ENCODE measurements at regions not wholly inside any gene's neighbourhood (a gene's known extent, or its start where the extent isn't known, plus 50 kb on each side); places are given as distances from the start of the nearest gene placed in this dataset.

DNA sequence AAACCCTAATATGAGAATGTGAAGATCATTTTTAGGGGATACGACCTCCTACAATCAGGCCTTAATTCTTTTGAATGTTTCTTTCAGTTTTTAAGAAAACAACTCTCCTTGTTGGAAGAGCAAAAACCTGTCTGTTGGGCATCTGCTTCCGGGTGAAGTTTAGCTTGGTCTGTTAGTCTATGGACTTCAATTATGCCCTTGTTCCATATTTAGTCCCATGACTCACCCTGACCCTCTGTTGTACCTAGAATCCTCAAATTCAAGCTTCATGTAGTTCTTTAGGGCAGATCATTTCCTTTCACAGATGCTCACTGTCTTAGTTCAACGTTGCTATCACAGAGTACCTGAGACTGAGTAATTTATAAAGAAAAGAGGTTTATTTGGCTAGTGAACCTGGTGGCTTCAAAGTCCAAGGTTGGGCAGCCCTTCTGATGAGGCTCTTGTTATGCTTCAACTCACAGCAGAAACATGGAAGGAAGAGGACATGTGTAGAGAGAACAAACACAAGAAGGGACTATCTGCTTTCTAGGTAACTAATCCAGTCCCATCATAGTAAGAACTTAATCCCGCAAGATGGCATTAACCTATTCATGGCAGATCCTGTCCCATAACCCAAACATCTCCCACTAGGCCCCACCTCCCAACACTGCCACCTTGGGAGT lies 82.5 kb upstream of the SERPINE2 start:
- H3K4me1 ChIP-seq (ENCODE audit: insufficient read depth, low read length): no peaks in the 10 kb centered on the region
- H2AK5ac ChIP-seq (ENCODE audit: insufficient read length, low read length): no peak overlapping the region
- H3K56ac ChIP-seq (ENCODE audit: insufficient read length, low read depth, low read length): no peak overlapping the region
- no peak overlapping the region for H2BK15ac ChIP-seq (ENCODE audit: low read depth, low read length)
- no peak overlapping the region for H2BK12ac ChIP-seq (ENCODE audit: insufficient read length, low read depth, low read length)
- H3K27ac Mint-ChIP-seq: no peak overlapping the region
- no peak overlapping the region for H3K4ac ChIP-seq (ENCODE audit: low read depth, low read length)
- H3K27me3 ChIP-seq (ENCODE audit: insufficient read depth, low read length): no peaks in the 10 kb centered on the region
- H3K36me3 Mint-ChIP-seq (ENCODE audit: insufficient read depth in 1 of 3, low read depth in 3 of 3): peaks cover 3 to 15% (median 4%) of the 10 kb centered on the region in 3 experiments; a peak in 6 of 7 replicates
- H3K4me1 Mint-ChIP-seq: no peaks in the 10 kb centered on the region; a peak in 1 of 4 replicates
- H3K79me2 ChIP-seq (ENCODE audit: insufficient read depth, low read length): no peaks in the 10 kb centered on the region
- no peak overlapping the region for H3K14ac ChIP-seq (ENCODE audit: insufficient read depth, low read length)
- no peak overlapping the region for H2AFZ ChIP-seq (ENCODE audit: low read length)
- no peaks in the 10 kb centered on the region for H3K9me3 ChIP-seq (ENCODE audit: control insufficient read depth, low read depth, low read length)
- H3K9me3 Mint-ChIP-seq: peaks cover 17 to 35% of the 10 kb centered on the region in 2 experiments
- no peak for DNase-seq
- no peak overlapping the region for H3K4me2 ChIP-seq (ENCODE audit: insufficient read depth, insufficient read length, low read length)
- TF ChIP-seq, protein P1, sequence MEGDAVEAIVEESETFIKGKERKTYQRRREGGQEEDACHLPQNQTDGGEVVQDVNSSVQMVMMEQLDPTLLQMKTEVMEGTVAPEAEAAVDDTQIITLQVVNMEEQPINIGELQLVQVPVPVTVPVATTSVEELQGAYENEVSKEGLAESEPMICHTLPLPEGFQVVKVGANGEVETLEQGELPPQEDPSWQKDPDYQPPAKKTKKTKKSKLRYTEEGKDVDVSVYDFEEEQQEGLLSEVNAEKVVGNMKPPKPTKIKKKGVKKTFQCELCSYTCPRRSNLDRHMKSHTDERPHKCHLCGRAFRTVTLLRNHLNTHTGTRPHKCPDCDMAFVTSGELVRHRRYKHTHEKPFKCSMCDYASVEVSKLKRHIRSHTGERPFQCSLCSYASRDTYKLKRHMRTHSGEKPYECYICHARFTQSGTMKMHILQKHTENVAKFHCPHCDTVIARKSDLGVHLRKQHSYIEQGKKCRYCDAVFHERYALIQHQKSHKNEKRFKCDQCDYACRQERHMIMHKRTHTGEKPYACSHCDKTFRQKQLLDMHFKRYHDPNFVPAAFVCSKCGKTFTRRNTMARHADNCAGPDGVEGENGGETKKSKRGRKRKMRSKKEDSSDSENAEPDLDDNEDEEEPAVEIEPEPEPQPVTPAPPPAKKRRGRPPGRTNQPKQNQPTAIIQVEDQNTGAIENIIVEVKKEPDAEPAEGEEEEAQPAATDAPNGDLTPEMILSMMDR (conservative IDR thresholded peaks at IDR 0.05): no peak
- no peak overlapping the region for H3T11ph ChIP-seq (ENCODE audit: low read length)
- no peak overlapping the region for H3K27ac ChIP-seq (ENCODE audit: insufficient read length, low read depth, low read length)
- H3K27me3 Mint-ChIP-seq (ENCODE audit: low read depth): no peaks in the 10 kb centered on the region; the same call in 1 of the 2 replicates
- H3K4me3 Mint-ChIP-seq: no peak overlapping the region
- H4K5ac ChIP-seq (ENCODE audit: insufficient read length, low read depth, low read length): no peak overlapping the region
- H2BK5ac ChIP-seq (ENCODE audit: insufficient read length, low read length): no peak overlapping the region
- H3K18ac ChIP-seq (ENCODE audit: insufficient read length, low read depth, low read length): no peak overlapping the region
- no peaks in the 10 kb centered on the region for H4K20me1 ChIP-seq (ENCODE audit: control insufficient read depth, insufficient read depth, insufficient read length)
- no peak overlapping the region for H3K23ac ChIP-seq (ENCODE audit: insufficient read length, low read depth, low read length)
- H2BK120ac ChIP-seq (ENCODE audit: low read depth, low read length, poor library complexity, severe bottlenecking): no peak overlapping the region
- H3K23me2 ChIP-seq (ENCODE audit: insufficient read length, low read depth, low read length, poor library complexity, severe bottlenecking): no peaks in the 10 kb centered on the region
- no peak overlapping the region for H3K9ac ChIP-seq (ENCODE audit: extremely low read depth, insufficient read length, low read length)
- no peak overlapping the region for H2BK20ac ChIP-seq (ENCODE audit: low read depth, low read length, poor library complexity, severe bottlenecking)
- H4K8ac ChIP-seq (replicated peaks; ENCODE audit: insufficient read length, low read depth, low read length): no peak overlapping the region
- no peak overlapping the region for H4K91ac ChIP-seq (ENCODE audit: insufficient read length, low read depth, low read length)
- no peaks in the 10 kb centered on the region for H3K79me1 ChIP-seq (ENCODE audit: insufficient read depth, low read depth, low read length, poor library complexity, severe bottlenecking)
- no CpG with 5 or more reads among the region's 4 CpGs for WGBS (ENCODE audit: extremely low coverage, insufficient read length, low lambda C conversion rate)

All from H9 (cell line).